ENCODE measurements at regions not wholly inside any gene's neighbourhood (a gene's known extent, or its start where the extent isn't known, plus 50 kb on each side); places are given as distances from the start of the nearest gene placed in this dataset.

- TF ChIP-seq FOXP4 (CRISPR knock-in tag; IDR thresholded peaks at IDR 0.05; ENCODE audit: borderline replicate concordance) (no peak), TAF9B (IDR thresholded peaks at IDR 0.05; ENCODE audit: partially characterized antibody) (no peak), ZBTB2 (IDR thresholded peaks at IDR 0.05) (no peak), ZNF408 (CRISPR knock-in tag; IDR thresholded peaks at IDR 0.05; ENCODE audit: low read depth) (no peak), HMGXB4 (CRISPR knock-in tag; IDR thresholded peaks at IDR 0.05) (no peak), ELF2 (CRISPR knock-in tag; IDR thresholded peaks at IDR 0.05) (no peak), ZNF232 (CRISPR knock-in tag; IDR thresholded peaks at IDR 0.05) (no peak), MEF2A (IDR thresholded peaks at IDR 0.05; ENCODE audit: control insufficient read depth, low read depth, low read length) (no peak), RNF2 (IDR thresholded peaks at IDR 0.05) (no peak), ZNF165 (CRISPR knock-in tag; IDR thresholded peaks at IDR 0.05; ENCODE audit: borderline replicate concordance) (no peak)
These were observed 167.1 kb upstream of the DAB1 start (continued) for GRCh38 chr1:57590978-57591377.

All from K562 (cell line).